ENCODE measurements at regions not wholly inside any gene's neighbourhood (a gene's known extent, or its start where the extent isn't known, plus 50 kb on each side); places are given as distances from the start of the nearest gene placed in this dataset.

DNA sequence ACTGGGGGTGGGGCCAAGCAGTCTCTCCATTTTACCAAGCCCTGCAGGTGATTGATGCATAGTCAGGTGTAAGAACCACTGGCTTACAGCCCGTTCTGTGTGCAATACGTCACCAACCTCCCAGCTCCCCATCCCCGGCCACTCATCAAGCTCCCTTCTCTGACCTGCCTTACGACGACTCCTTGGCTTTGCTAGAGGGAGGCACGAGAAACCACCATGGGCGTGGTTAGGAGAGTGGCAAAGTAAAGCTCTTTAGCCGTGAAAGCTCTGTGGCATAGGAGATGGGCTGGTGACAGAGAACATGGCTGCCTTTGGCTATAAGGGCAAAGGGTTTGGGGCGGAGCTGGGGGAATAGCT, 109.1 kb downstream of the BDH1 start (continued):
- TF ChIP-seq, protein P1, sequence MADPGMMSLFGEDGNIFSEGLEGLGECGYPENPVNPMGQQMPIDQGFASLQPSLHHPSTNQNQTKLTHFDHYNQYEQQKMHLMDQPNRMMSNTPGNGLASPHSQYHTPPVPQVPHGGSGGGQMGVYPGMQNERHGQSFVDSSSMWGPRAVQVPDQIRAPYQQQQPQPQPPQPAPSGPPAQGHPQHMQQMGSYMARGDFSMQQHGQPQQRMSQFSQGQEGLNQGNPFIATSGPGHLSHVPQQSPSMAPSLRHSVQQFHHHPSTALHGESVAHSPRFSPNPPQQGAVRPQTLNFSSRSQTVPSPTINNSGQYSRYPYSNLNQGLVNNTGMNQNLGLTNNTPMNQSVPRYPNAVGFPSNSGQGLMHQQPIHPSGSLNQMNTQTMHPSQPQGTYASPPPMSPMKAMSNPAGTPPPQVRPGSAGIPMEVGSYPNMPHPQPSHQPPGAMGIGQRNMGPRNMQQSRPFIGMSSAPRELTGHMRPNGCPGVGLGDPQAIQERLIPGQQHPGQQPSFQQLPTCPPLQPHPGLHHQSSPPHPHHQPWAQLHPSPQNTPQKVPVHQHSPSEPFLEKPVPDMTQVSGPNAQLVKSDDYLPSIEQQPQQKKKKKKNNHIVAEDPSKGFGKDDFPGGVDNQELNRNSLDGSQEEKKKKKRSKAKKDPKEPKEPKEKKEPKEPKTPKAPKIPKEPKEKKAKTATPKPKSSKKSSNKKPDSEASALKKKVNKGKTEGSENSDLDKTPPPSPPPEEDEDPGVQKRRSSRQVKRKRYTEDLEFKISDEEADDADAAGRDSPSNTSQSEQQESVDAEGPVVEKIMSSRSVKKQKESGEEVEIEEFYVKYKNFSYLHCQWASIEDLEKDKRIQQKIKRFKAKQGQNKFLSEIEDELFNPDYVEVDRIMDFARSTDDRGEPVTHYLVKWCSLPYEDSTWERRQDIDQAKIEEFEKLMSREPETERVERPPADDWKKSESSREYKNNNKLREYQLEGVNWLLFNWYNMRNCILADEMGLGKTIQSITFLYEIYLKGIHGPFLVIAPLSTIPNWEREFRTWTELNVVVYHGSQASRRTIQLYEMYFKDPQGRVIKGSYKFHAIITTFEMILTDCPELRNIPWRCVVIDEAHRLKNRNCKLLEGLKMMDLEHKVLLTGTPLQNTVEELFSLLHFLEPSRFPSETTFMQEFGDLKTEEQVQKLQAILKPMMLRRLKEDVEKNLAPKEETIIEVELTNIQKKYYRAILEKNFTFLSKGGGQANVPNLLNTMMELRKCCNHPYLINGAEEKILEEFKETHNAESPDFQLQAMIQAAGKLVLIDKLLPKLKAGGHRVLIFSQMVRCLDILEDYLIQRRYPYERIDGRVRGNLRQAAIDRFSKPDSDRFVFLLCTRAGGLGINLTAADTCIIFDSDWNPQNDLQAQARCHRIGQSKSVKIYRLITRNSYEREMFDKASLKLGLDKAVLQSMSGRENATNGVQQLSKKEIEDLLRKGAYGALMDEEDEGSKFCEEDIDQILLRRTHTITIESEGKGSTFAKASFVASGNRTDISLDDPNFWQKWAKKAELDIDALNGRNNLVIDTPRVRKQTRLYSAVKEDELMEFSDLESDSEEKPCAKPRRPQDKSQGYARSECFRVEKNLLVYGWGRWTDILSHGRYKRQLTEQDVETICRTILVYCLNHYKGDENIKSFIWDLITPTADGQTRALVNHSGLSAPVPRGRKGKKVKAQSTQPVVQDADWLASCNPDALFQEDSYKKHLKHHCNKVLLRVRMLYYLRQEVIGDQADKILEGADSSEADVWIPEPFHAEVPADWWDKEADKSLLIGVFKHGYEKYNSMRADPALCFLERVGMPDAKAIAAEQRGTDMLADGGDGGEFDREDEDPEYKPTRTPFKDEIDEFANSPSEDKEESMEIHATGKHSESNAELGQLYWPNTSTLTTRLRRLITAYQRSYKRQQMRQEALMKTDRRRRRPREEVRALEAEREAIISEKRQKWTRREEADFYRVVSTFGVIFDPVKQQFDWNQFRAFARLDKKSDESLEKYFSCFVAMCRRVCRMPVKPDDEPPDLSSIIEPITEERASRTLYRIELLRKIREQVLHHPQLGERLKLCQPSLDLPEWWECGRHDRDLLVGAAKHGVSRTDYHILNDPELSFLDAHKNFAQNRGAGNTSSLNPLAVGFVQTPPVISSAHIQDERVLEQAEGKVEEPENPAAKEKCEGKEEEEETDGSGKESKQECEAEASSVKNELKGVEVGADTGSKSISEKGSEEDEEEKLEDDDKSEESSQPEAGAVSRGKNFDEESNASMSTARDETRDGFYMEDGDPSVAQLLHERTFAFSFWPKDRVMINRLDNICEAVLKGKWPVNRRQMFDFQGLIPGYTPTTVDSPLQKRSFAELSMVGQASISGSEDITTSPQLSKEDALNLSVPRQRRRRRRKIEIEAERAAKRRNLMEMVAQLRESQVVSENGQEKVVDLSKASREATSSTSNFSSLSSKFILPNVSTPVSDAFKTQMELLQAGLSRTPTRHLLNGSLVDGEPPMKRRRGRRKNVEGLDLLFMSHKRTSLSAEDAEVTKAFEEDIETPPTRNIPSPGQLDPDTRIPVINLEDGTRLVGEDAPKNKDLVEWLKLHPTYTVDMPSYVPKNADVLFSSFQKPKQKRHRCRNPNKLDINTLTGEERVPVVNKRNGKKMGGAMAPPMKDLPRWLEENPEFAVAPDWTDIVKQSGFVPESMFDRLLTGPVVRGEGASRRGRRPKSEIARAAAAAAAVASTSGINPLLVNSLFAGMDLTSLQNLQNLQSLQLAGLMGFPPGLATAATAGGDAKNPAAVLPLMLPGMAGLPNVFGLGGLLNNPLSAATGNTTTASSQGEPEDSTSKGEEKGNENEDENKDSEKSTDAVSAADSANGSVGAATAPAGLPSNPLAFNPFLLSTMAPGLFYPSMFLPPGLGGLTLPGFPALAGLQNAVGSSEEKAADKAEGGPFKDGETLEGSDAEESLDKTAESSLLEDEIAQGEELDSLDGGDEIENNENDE (IDR thresholded peaks at IDR 0.05; ENCODE audit: insufficient replicate concordance, low read length), result no peak
- TF ChIP-seq KDM1A (IDR thresholded peaks at IDR 0.05; ENCODE audit: borderline replicate concordance, low read length) (no peak), SIX5 (IDR thresholded peaks at IDR 0.05; ENCODE audit: low read depth, low read length) (no peak), ASH2L (IDR thresholded peaks at IDR 0.05; ENCODE audit: low read length) (no peak), TAF1 (IDR thresholded peaks at IDR 0.05; ENCODE audit: low read depth, low read length) (no peak)

Data from H1 (cell line).